22Rv1 (cell line): ENCODE measurements at regions not wholly inside any gene's neighbourhood (a gene's known extent, or its start where the extent isn't known, plus 50 kb on each side); places are given as distances from the start of the nearest gene placed in this dataset.

Experiments
- CTCF ChIP-seq: fragments of 450-650 bp; IDR thresholded peaks from 2 replicates; pipeline ENCODE4 v1.5.1; 2017; ENCODE audit warnings: mild to moderate bottlenecking
- ZFX ChIP-seq: fragments of 450-650 bp; IDR thresholded peaks from 2 replicates; pipeline ENCODE4 v1.6.1; 2017; ENCODE audit warnings: antibody characterized with exemption, borderline replicate concordance

- TF ChIP-seq CTCF (no peak), ZFX (no peak)
These were observed 101.1 kb upstream of the FHIT start for GRCh38 chr3:61352306-61352705.
